ENCODE measurements at regions not wholly inside any gene's neighbourhood (a gene's known extent, or its start where the extent isn't known, plus 50 kb on each side); places are given as distances from the start of the nearest gene placed in this dataset.

- H3K4me1 ChIP-seq (replicated peaks in 1 of 2), result peaks cover 0 to 4% of the 10 kb centered on the region in 2 donors
- ATAC-seq (replicated peaks in 6 of 8), result peak in 6 of 8 experiments; percentile 14 to 71 (median 62)
- WGBS, 10 experiments, result 7 to 100% (median 68%) methylated on average over 1 to 3 of the region's 3 CpGs
- H3K27ac ChIP-seq, result no peak overlapping the region
- H3K4me3 ChIP-seq, result no peak overlapping the region
- in situ Hi-C loops (cut with MboI; ENCODE audit: low pct_unique_long_range_greater_than_20kb in 2 of 9, low sequenced_read_pairs in 9 of 9, unreplicated experiment in 9 of 9), result no loop called here
These were observed 271.4 kb downstream of the RPS29 start for GRCh38 chr14:49314737-49315136.

GRCh38 chr14:49313108-49313507, 273.1 kb downstream of the RPS29 start:
- H3K27ac ChIP-seq, result no peak overlapping the region
- H3K4me1 ChIP-seq (replicated peaks in 1 of 2), result no peaks in the 10 kb centered on the region
- in situ Hi-C loops (cut with MboI; ENCODE audit: low pct_unique_long_range_greater_than_20kb in 2 of 9, low sequenced_read_pairs in 9 of 9, unreplicated experiment in 9 of 9), result no loop called here
- H3K4me3 ChIP-seq, result no peak overlapping the region
- peak in 4 of 8 experiments; percentile 17 to 95 (median 90) for ATAC-seq (replicated peaks in 6 of 8)

- Histone ChIP-seq H3K27ac (no peak overlapping the region), H3K4me3 (no peak overlapping the region), H3K4me1 (replicated peaks in 1 of 2) (peaks cover 0 to 4% of the 10 kb centered on the region in 2 donors)
- ATAC-seq (replicated peaks in 6 of 8), result peak in 3 of 8 experiments; percentile 16 to 62 (median 30)
- in situ Hi-C loops (cut with MboI; ENCODE audit: low pct_unique_long_range_greater_than_20kb in 2 of 9, low sequenced_read_pairs in 9 of 9, unreplicated experiment in 9 of 9), result no loop called here
These were observed 275.9 kb downstream of the RPS29 start for GRCh38 chr14:49310298-49310697.

GRCh38 chr14:49306152-49306751, 279.9 kb downstream of the RPS29 start:
- peak; percentile 39 to 74 (median 58) for ATAC-seq (replicated peaks in 6 of 8)
- Histone ChIP-seq H3K4me3 (no peak overlapping the region), H3K4me1 (replicated peaks in 1 of 2) (peaks cover 0 to 6% of the 10 kb centered on the region in 2 donors), H3K27ac (no peak overlapping the region)
- in situ Hi-C loops (cut with MboI; ENCODE audit: low pct_unique_long_range_greater_than_20kb in 2 of 9, low sequenced_read_pairs in 9 of 9, unreplicated experiment in 9 of 9), result no loop called here
- WGBS, 10 experiments, result 0% methylated on average over 1 of the region's 1 CpG; no CpG with 5 or more reads in 5 of the 10 experiments

- 0 to 51% (median 13%) methylated on average over 1 to 5 of the region's 5 CpGs; no CpG with 5 or more reads in 4 of the 10 experiments for WGBS, 10 experiments
- ATAC-seq (replicated peaks in 6 of 8), result peak in 7 of 8 experiments; percentile 10 to 77 (median 30)
- Histone ChIP-seq H3K27ac (no peak overlapping the region), H3K4me1 (replicated peaks in 1 of 2) (peaks cover 0 to 6% of the 10 kb centered on the region in 2 donors), H3K4me3 (no peak overlapping the region)
- in situ Hi-C loops (cut with MboI; ENCODE audit: low pct_unique_long_range_greater_than_20kb in 2 of 9, low sequenced_read_pairs in 9 of 9, unreplicated experiment in 9 of 9), result no loop called here
These were observed 282.1 kb downstream of the RPS29 start for GRCh38 chr14:49303946-49304516.

GRCh38 chr14:49297102-49297501, 289.1 kb downstream of the RPS29 start:
- 0 to 76% (median 0%) methylated on average over 1 to 3 of the region's 3 CpGs; no CpG with 5 or more reads in 7 of the 10 experiments for whole genome bisulfite sequencing, 10 experiments
- Histone ChIP-seq H3K4me3 (no peak overlapping the region), H3K4me1 (replicated peaks in 1 of 2) (no peaks in the 10 kb centered on the region), H3K27ac (no peak overlapping the region)
- in situ Hi-C loops (cut with MboI; ENCODE audit: low pct_unique_long_range_greater_than_20kb in 2 of 9, low sequenced_read_pairs in 9 of 9, unreplicated experiment in 9 of 9), result no loop called here
- no peak for ATAC-seq (replicated peaks in 6 of 8)

- Histone ChIP-seq H3K4me3 (no peak overlapping the region), H3K27ac (no peak overlapping the region), H3K4me1 (replicated peaks in 1 of 2) (no peaks in the 10 kb centered on the region)
- in situ Hi-C loops (cut with MboI; ENCODE audit: low pct_unique_long_range_greater_than_20kb in 2 of 9, low sequenced_read_pairs in 9 of 9, unreplicated experiment in 9 of 9), result no loop called here
- 0 to 80% (median 34%) methylated on average over 1 to 5 of the region's 5 CpGs; no CpG with 5 or more reads in 4 of the 10 experiments for WGBS, 10 experiments
- ATAC-seq (replicated peaks in 6 of 8), result peak in 3 of 8 experiments; percentile 55 to 94 (median 92)
These were observed 291.5 kb downstream of the RPS29 start for GRCh38 chr14:49294621-49295148.

GRCh38 chr14:49287004-49287403, 299.2 kb downstream of the RPS29 start:
- 0 to 72% (median 43%) methylated on average over 1 to 5 of the region's 5 CpGs for WGBS, 10 experiments
- in situ Hi-C loops (cut with MboI; ENCODE audit: low pct_unique_long_range_greater_than_20kb in 2 of 9, low sequenced_read_pairs in 9 of 9, unreplicated experiment in 9 of 9), result no loop called here
- no peak for ATAC-seq (replicated peaks in 6 of 8)
- no peaks in the 10 kb centered on the region for H3K4me1 ChIP-seq (replicated peaks in 1 of 2)
- H3K27ac ChIP-seq, result no peak overlapping the region
- no peak overlapping the region for H3K4me3 ChIP-seq

GRCh38 chr14:49286257-49286983, 299.8 kb downstream of the RPS29 start:
- no peak overlapping the region for H3K4me3 ChIP-seq
- ATAC-seq (replicated peaks in 6 of 8), result no peak
- H3K4me1 ChIP-seq (replicated peaks in 1 of 2), result no peaks in the 10 kb centered on the region
- in situ Hi-C loops (cut with MboI; ENCODE audit: low pct_unique_long_range_greater_than_20kb in 2 of 9, low sequenced_read_pairs in 9 of 9, unreplicated experiment in 9 of 9), result no loop called here
- 20 to 100% (median 84%) methylated on average over 1 of the region's 1 CpG; no CpG with 5 or more reads in 4 of the 10 experiments for WGBS, 10 experiments
- no peak overlapping the region for H3K27ac ChIP-seq

- 0 to 100% (median 48%) methylated on average over 1 of the region's 1 CpG; no CpG with 5 or more reads in 4 of the 10 experiments for WGBS, 10 experiments
- in situ Hi-C loops (cut with MboI; ENCODE audit: low pct_unique_long_range_greater_than_20kb in 2 of 9, low sequenced_read_pairs in 9 of 9, unreplicated experiment in 9 of 9), result no loop called here
- Histone ChIP-seq H3K27ac (no peak overlapping the region), H3K4me1 (replicated peaks in 1 of 2) (no peaks in the 10 kb centered on the region), H3K4me3 (no peak overlapping the region)
- no peak for ATAC-seq (replicated peaks in 6 of 8)
These were observed 305.6 kb downstream of the RPS29 start for GRCh38 chr14:49280566-49280965.

- no peak for ATAC-seq (replicated peaks in 6 of 8)
- 41 to 100% (median 87%) methylated on average over 1 to 5 of the region's 6 CpGs; no CpG with 5 or more reads in 5 of the 10 experiments for WGBS, 10 experiments
- Histone ChIP-seq H3K27ac (no peak overlapping the region), H3K4me3 (no peak overlapping the region), H3K4me1 (replicated peaks in 1 of 2) (no peaks in the 10 kb centered on the region)
- in situ Hi-C loops (cut with MboI; ENCODE audit: low pct_unique_long_range_greater_than_20kb in 2 of 9, low sequenced_read_pairs in 9 of 9, unreplicated experiment in 9 of 9), result no loop called here
These were observed 335.7 kb downstream of the RPS29 start for GRCh38 chr14:49250517-49250916.

- WGBS, 10 experiments, result 0 to 100% (median 68%) methylated on average over 1 to 4 of the region's 4 CpGs; no CpG with 5 or more reads in 2 of the 10 experiments
- no peak overlapping the region for H3K4me3 ChIP-seq
- H3K4me1 ChIP-seq (replicated peaks in 1 of 2), result no peaks in the 10 kb centered on the region
- no peak for ATAC-seq (replicated peaks in 6 of 8)
- in situ Hi-C loops (cut with MboI; ENCODE audit: low pct_unique_long_range_greater_than_20kb in 2 of 9, low sequenced_read_pairs in 9 of 9, unreplicated experiment in 9 of 9), result no loop called here
- H3K27ac ChIP-seq, result no peak overlapping the region
These were observed 336.1 kb downstream of the RPS29 start for GRCh38 chr14:49250109-49250508.

- Histone ChIP-seq H3K4me3 (no peak overlapping the region), H3K4me1 (replicated peaks in 1 of 2) (no peaks in the 10 kb centered on the region), H3K27ac (no peak overlapping the region)
- peak in 5 of 8 experiments; percentile 41 to 95 (median 63) for ATAC-seq (replicated peaks in 6 of 8)
- in situ Hi-C loops (cut with MboI; ENCODE audit: low pct_unique_long_range_greater_than_20kb in 2 of 9, low sequenced_read_pairs in 9 of 9, unreplicated experiment in 9 of 9), result no loop called here
These were observed 337.2 kb downstream of the RPS29 start for GRCh38 chr14:49249022-49249421.

Measured in motor neuron (in vitro differentiated cells).